ENCODE measurements at regions not wholly inside any gene's neighbourhood (a gene's known extent, or its start where the extent isn't known, plus 50 kb on each side); places are given as distances from the start of the nearest gene placed in this dataset.

DNA sequence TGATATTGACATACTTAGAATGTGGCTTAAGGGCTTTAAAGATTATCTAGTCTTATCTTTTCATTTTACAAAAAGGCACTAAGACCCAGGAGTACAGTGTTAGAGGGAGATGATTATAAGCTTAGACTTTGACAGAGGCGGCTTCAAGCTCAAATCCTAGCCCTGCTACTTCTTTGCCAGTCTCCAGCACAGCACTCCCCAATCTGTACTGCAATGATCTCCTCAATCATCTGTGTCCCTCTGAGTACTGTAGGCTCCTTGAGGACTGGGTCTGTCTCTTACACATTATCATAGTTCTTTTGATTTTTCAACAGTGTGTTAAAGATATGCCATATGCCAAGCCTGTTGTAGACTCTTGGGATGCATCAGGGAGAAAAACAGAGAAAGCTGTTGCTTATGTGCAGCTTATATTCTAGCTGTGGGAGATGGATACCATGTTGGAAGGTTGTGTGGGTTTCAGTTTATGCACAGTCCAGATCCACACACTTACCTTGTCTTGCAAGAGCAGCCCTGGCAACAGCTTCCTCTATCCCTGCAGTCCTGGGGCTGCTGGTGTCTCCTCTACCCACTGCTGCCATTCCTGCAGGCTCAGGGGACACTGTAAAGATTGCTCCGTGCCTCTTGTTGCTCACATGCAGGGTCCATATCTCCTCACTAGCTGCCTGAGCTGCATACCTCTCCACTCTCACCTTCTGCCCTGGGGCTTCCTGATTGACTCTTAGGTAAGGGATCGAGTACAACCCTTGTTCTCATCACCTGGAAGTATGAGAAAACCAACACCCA is 103.9 kb upstream of the TSPAN2 start:
- TF ChIP-seq EZH2 (IDR thresholded peaks at IDR 0.05; ENCODE audit: borderline replicate concordance, low read length): no peak
- TF ChIP-seq, protein P1, sequence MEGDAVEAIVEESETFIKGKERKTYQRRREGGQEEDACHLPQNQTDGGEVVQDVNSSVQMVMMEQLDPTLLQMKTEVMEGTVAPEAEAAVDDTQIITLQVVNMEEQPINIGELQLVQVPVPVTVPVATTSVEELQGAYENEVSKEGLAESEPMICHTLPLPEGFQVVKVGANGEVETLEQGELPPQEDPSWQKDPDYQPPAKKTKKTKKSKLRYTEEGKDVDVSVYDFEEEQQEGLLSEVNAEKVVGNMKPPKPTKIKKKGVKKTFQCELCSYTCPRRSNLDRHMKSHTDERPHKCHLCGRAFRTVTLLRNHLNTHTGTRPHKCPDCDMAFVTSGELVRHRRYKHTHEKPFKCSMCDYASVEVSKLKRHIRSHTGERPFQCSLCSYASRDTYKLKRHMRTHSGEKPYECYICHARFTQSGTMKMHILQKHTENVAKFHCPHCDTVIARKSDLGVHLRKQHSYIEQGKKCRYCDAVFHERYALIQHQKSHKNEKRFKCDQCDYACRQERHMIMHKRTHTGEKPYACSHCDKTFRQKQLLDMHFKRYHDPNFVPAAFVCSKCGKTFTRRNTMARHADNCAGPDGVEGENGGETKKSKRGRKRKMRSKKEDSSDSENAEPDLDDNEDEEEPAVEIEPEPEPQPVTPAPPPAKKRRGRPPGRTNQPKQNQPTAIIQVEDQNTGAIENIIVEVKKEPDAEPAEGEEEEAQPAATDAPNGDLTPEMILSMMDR (IDR thresholded peaks at IDR 0.05; ENCODE audit: low read length): no peak
